Osteoblast (primary cell): ENCODE measurements at regions not wholly inside any gene's neighbourhood (a gene's known extent, or its start where the extent isn't known, plus 50 kb on each side); places are given as distances from the start of the nearest gene placed in this dataset.
A peak's percentile ranks its signal among the peaks of the same experiment; 100 is the strongest.

Experiments used
- DNase-seq: peaks from one replicate; pipeline ENCODE4 v3.0.0; 2011; ENCODE audit warnings: low spot score, mixed read lengths; ENCODE audit not compliant: insufficient read length; ENCODE audit errors: missing footprints
- H2AFZ ChIP-seq: 2 replicates; pipeline ENCODE4 v1.6.0; 2011; ENCODE audit warnings: mild to moderate bottlenecking, low read length
- H3K27ac ChIP-seq: 2 replicates; pipeline ENCODE4 v1.5.1; 2011; ENCODE audit warnings: mild to moderate bottlenecking, low read depth, low read length, moderate library complexity
- H3K27me3 ChIP-seq: 2 replicates; pipeline ENCODE4 v1.6.0; 2012; ENCODE audit warnings: mild to moderate bottlenecking, control low read depth, inconsistent platforms, low read length, moderate library complexity; ENCODE audit not compliant: insufficient read depth
- H3K36me3 ChIP-seq: 2 replicates; pipeline ENCODE4 v1.5.1; 2011; ENCODE audit warnings: mild to moderate bottlenecking, low read length, control low read depth, moderate library complexity; ENCODE audit not compliant: insufficient read depth
- H3K4me1 ChIP-seq: 2 replicates; pipeline ENCODE4 v1.5.1; 2011; ENCODE audit warnings: mild to moderate bottlenecking, low read length, control low read depth, moderate library complexity; ENCODE audit not compliant: insufficient read depth
- H3K4me2 ChIP-seq: 2 replicates; pipeline ENCODE4 v1.6.0; 2011; ENCODE audit warnings: mild to moderate bottlenecking, low read length; ENCODE audit not compliant: insufficient read depth
- H3K4me3 ChIP-seq: fragments of 200-600 bp; sonication (generic); 3 replicates; pipeline ENCODE4 v1.5.1; 2012; ENCODE audit warnings: mild to moderate bottlenecking, low read length, inconsistent platforms; ENCODE audit not compliant: insufficient read depth
- H3K79me2 ChIP-seq: 2 replicates; pipeline ENCODE4 v1.6.0; 2012; ENCODE audit warnings: mild to moderate bottlenecking, low read length, control low read depth, inconsistent platforms; ENCODE audit not compliant: insufficient read depth
- H3K9me3 ChIP-seq: 2 replicates; pipeline ENCODE4 v1.5.1; 2011; ENCODE audit warnings: low read depth, low read length, control low read depth
- H4K20me1 ChIP-seq: 2 replicates; pipeline ENCODE4 v1.6.0; 2012; ENCODE audit warnings: mild to moderate bottlenecking, low read length, control low read depth; ENCODE audit not compliant: insufficient read depth
- CTCF ChIP-seq: IDR thresholded peaks from 2 replicates; pipeline ENCODE4 v1.5.1; 2011; ENCODE audit warnings: mild to moderate bottlenecking, low read depth, low read length, moderate library complexity; ENCODE audit errors: extremely low read depth

- no peaks in the 10 kb centered on the region for H3K9me3 ChIP-seq
- peak overlapping the region; percentile 27 for H2AFZ ChIP-seq
- TF ChIP-seq CTCF, result no peak
- H3K4me2 ChIP-seq, result no peak overlapping the region
- no peaks in the 10 kb centered on the region for H4K20me1 ChIP-seq
- H3K4me1 ChIP-seq, result peaks cover 21% of the 10 kb centered on the region
- no peaks in the 10 kb centered on the region for H3K79me2 ChIP-seq
- H3K4me3 ChIP-seq, result no peak overlapping the region
- H3K36me3 ChIP-seq, result no peaks in the 10 kb centered on the region
- DNase-seq, result no peak
- H3K27ac ChIP-seq, result peak overlapping the region; percentile 79
- no peaks in the 10 kb centered on the region for H3K27me3 ChIP-seq
Observed at GRCh38 chr2:163210430-163210918, 371.9 kb upstream of the KCNH7 start.

- no peak overlapping the region for H3K4me2 ChIP-seq
- H3K79me2 ChIP-seq, result no peaks in the 10 kb centered on the region
- no peak overlapping the region for H3K27ac ChIP-seq
- no peaks in the 10 kb centered on the region for H3K36me3 ChIP-seq
- no peaks in the 10 kb centered on the region for H4K20me1 ChIP-seq
- H3K27me3 ChIP-seq, result no peaks in the 10 kb centered on the region
- peaks cover 11% of the 10 kb centered on the region for H3K4me1 ChIP-seq
- H3K4me3 ChIP-seq, result no peak overlapping the region
- no peaks in the 10 kb centered on the region for H3K9me3 ChIP-seq
- DNase-seq, result no peak
- H2AFZ ChIP-seq, result peak overlapping the region; percentile 25
- no peak for TF ChIP-seq CTCF
Observed at GRCh38 chr2:163207693-163208370, 369.3 kb upstream of the KCNH7 start.

- Histone ChIP-seq H3K4me1 (peaks cover 8% of the 10 kb centered on the region), H3K27me3 (no peaks in the 10 kb centered on the region), H4K20me1 (no peaks in the 10 kb centered on the region), H2AFZ (no peak overlapping the region), H3K36me3 (no peaks in the 10 kb centered on the region), H3K27ac (no peak overlapping the region), H3K79me2 (no peaks in the 10 kb centered on the region), H3K9me3 (no peaks in the 10 kb centered on the region), H3K4me2 (no peak overlapping the region), H3K4me3 (no peak overlapping the region)
- TF ChIP-seq CTCF, result no peak
- DNase-seq, result no peak
Observed at GRCh38 chr2:163205589-163206254, 367.2 kb upstream of the KCNH7 start.

GRCh38 chr2:163200741-163201140 lies 362.2 kb upstream of the KCNH7 start:
- Histone ChIP-seq H3K4me3 (no peak overlapping the region), H4K20me1 (no peaks in the 10 kb centered on the region), H3K27me3 (no peaks in the 10 kb centered on the region), H3K9me3 (no peaks in the 10 kb centered on the region), H3K36me3 (no peaks in the 10 kb centered on the region), H3K4me2 (no peak overlapping the region), H3K27ac (no peak overlapping the region), H3K79me2 (no peaks in the 10 kb centered on the region), H3K4me1 (no peaks in the 10 kb centered on the region), H2AFZ (no peak overlapping the region)
- DNase-seq, result no peak
- TF ChIP-seq CTCF, result no peak
